Mesendoderm (in vitro differentiated cells): ENCODE measurements at regions not wholly inside any gene's neighbourhood (a gene's known extent, or its start where the extent isn't known, plus 50 kb on each side); places are given as distances from the start of the nearest gene placed in this dataset.
"Not testable (repeated sequence)": the region's sequence is repeated elsewhere in the genome, so short reads cannot be mapped to it uniquely, and the experiment has no call there.

Experiments used
- DNase-seq: peaks from one replicate; pipeline ENCODE4 v3.0.0; 2013
- H2AK5ac ChIP-seq: 2 replicates; pipeline ENCODE4 v1.6.1; 2013; ENCODE audit warnings: low read length, inconsistent platforms
- H2BK120ac ChIP-seq: 2 replicates; pipeline ENCODE4 v1.6.1; 2013; ENCODE audit warnings: low read depth, mild to moderate bottlenecking, low read length, moderate library complexity, mixed read lengths
- H2BK15ac ChIP-seq: replicated peaks from 2 replicates; pipeline ENCODE4 v1.6.1; 2013; ENCODE audit warnings: low read depth, mild to moderate bottlenecking, moderate library complexity
- H2BK5ac ChIP-seq: 2 replicates; pipeline ENCODE4 v1.6.1; 2013; ENCODE audit warnings: low read length, inconsistent platforms
- H3K18ac ChIP-seq: 2 replicates; pipeline ENCODE4 v1.6.1; 2013; ENCODE audit warnings: mild to moderate bottlenecking, low read length, mixed read lengths
- H3K23ac ChIP-seq: one replicate; pipeline ENCODE4 v1.6.1; 2013; ENCODE audit warnings: low read length
- H3K27ac ChIP-seq: 2 replicates; pipeline ENCODE4 v1.5.1; 2013; ENCODE audit warnings: low read depth, mild to moderate bottlenecking, inconsistent platforms, low read length, moderate library complexity
- H3K27me3 ChIP-seq: 2 replicates; pipeline ENCODE4 v1.6.1; 2013; ENCODE audit warnings: low read length, control low read depth, mild to moderate bottlenecking, inconsistent platforms; ENCODE audit not compliant: insufficient read depth, poor library complexity
- H3K36me3 ChIP-seq: 2 replicates; pipeline ENCODE4 v1.6.1; 2013; ENCODE audit warnings: low read length, inconsistent platforms; ENCODE audit not compliant: control insufficient read depth, insufficient read depth
- H3K4ac ChIP-seq: one replicate; pipeline ENCODE4 v1.6.1; 2013; ENCODE audit warnings: low read depth, mild to moderate bottlenecking, low read length, moderate library complexity
- H3K4me1 ChIP-seq: 2 replicates; pipeline ENCODE4 v1.6.1; 2013; ENCODE audit warnings: low read depth, low read length, inconsistent platforms; ENCODE audit not compliant: control insufficient read depth
- H3K4me2 ChIP-seq: 2 replicates; pipeline ENCODE4 v1.6.1; 2013; ENCODE audit warnings: low read length
- H3K4me3 ChIP-seq: 2 replicates; pipeline ENCODE4 v1.5.1; 2013; ENCODE audit warnings: mild to moderate bottlenecking, low read length
- H3K56ac ChIP-seq: one replicate; pipeline ENCODE4 v1.6.1; 2013; ENCODE audit warnings: low read length
- H3K79me1 ChIP-seq: 2 replicates; pipeline ENCODE4 v1.6.1; 2013; ENCODE audit warnings: low read length, inconsistent platforms
- H3K79me2 ChIP-seq: 2 replicates; pipeline ENCODE4 v1.6.1; 2013; ENCODE audit warnings: mild to moderate bottlenecking, low read length; ENCODE audit not compliant: control insufficient read depth, insufficient read depth
- H3K9ac ChIP-seq: 2 replicates; pipeline ENCODE4 v1.6.1; 2013; ENCODE audit warnings: low read length, inconsistent platforms
- H4K5ac ChIP-seq: one replicate; pipeline ENCODE4 v1.6.1; 2013; ENCODE audit warnings: low read length
- H4K8ac ChIP-seq: one replicate; pipeline ENCODE4 v1.6.1; 2013; ENCODE audit warnings: low read depth, mild to moderate bottlenecking, control low read depth, low read length, moderate library complexity
- WGBS: extraction: QIAGEN DNeasy Blood & Tissue Kit; methylation state at CpG from one replicate; pipeline ENCODE4 v1.1.7; 2013; ENCODE audit warnings: low lambda C conversion rate, missing lambda C conversion rate; ENCODE audit not compliant: insufficient coverage; ENCODE audit errors: extremely low coverage; 5-methylcytosine and 5-hydroxymethylcytosine counted together

DNA sequence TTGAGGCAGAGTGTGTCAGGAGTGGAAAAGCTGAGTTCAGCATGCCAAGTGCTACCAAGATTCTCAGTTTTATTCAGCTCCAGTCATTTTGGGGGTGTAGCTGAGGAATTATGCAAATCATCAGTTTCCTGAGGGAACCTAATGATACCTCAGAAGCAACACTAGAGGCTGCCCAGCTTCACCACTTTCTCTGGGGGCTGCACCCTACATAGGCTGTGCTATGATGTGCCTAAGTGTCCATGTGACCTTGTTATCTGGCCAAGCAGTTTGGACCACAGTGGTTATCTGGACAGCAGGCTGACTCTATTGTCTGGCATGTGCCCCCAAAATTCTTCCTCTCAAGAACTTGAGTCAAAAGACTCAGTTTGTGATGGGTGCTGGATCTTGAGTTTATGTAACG, 374.6 kb upstream of the SYNCRIP start:
- Histone ChIP-seq H3K23ac (no peak overlapping the region), H3K36me3 (no peaks in the 10 kb centered on the region), H3K27me3 (no peaks in the 10 kb centered on the region), H3K4me3 (no peak overlapping the region), H3K4ac (no peak overlapping the region), H3K18ac (no peak overlapping the region), H2BK15ac (no peak overlapping the region), H3K4me1 (peaks cover 3% of the 10 kb centered on the region), H4K8ac (no peak overlapping the region), H2AK5ac (no peak overlapping the region), H3K9ac (no peak overlapping the region), H3K79me1 (no peaks in the 10 kb centered on the region), H3K4me2 (no peak overlapping the region), H3K56ac (no peak overlapping the region), H2BK5ac (no peak overlapping the region), H2BK120ac (no peak overlapping the region), H3K27ac (no peak overlapping the region), H3K79me2 (no peaks in the 10 kb centered on the region), H4K5ac (no peak overlapping the region)
- no peak for DNase-seq
- WGBS, result no CpG with 5 or more reads among the region's 1 CpG

DNA sequence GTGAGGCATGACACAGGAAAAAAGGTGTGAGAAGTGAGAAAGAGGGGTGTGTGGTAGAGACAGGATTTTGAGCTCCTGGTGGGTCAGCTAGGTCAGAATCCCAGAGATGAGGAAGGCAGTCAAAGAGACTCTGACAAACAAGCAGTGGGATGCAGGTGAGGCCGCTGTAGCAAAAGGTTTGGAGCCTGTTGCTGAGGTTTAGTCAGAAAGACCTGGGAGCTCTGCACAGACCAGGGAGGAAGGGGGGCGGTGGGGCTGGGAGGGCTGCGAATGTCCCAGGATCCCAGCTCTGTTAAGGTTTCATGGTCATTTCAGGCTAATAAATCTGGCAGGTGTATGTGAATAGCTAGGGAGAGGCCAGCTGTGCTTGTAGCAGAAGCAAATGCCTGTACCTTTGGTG, 373.9 kb upstream of the SYNCRIP start:
- H3K4me1 ChIP-seq, result peaks cover 3% of the 10 kb centered on the region
- H2BK120ac ChIP-seq, result no peak overlapping the region
- no peak overlapping the region for H2AK5ac ChIP-seq
- no peak overlapping the region for H2BK5ac ChIP-seq
- no peaks in the 10 kb centered on the region for H3K79me1 ChIP-seq
- H3K27me3 ChIP-seq, result no peaks in the 10 kb centered on the region
- H3K56ac ChIP-seq, result peak overlapping the region; percentile 15
- no peak overlapping the region for H3K9ac ChIP-seq
- DNase-seq, result peak; percentile 32
- no peak overlapping the region for H3K23ac ChIP-seq
- no peak overlapping the region for H3K4me3 ChIP-seq
- H3K18ac ChIP-seq, result no peak overlapping the region
- H3K27ac ChIP-seq, result no peak overlapping the region
- no peak overlapping the region for H4K8ac ChIP-seq
- no peaks in the 10 kb centered on the region for H3K36me3 ChIP-seq
- H3K4me2 ChIP-seq, result no peak overlapping the region
- no peak overlapping the region for H2BK15ac ChIP-seq
- no peak overlapping the region for H4K5ac ChIP-seq
- H3K4ac ChIP-seq, result no peak overlapping the region
- H3K79me2 ChIP-seq, result no peaks in the 10 kb centered on the region
- no CpG with 5 or more reads among the region's 3 CpGs for WGBS

DNA sequence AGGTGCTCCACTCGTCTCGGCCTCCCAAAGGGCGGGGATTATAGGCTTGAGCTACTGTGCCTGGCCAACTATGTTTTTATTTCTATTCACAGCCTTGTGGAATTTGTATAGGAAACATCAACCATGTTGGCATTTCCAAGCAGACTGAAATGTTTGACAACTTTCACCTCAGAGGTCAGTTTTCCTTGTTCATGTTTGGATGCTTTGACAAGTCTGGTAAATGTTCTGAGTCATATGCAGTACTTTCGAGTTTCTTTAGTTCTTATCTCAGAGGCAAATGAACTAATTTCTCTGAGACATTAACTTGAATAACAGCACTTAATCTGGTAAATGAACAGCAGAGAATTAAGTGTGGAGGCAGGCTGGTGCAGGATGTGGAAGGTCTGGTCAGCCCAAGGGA, 373.4 kb upstream of the SYNCRIP start:
- H3K23ac ChIP-seq, result no peak overlapping the region
- H3K27ac ChIP-seq, result no peak overlapping the region
- no peaks in the 10 kb centered on the region for H3K36me3 ChIP-seq
- no peak overlapping the region for H2BK5ac ChIP-seq
- no peak overlapping the region for H2BK15ac ChIP-seq
- H2AK5ac ChIP-seq, result no peak overlapping the region
- H3K4me2 ChIP-seq, result no peak overlapping the region
- H3K18ac ChIP-seq, result no peak overlapping the region
- no peak overlapping the region for H4K8ac ChIP-seq
- peak overlapping the region; percentile 36 for H3K4ac ChIP-seq
- H2BK120ac ChIP-seq, result no peak overlapping the region
- no peak for DNase-seq
- H4K5ac ChIP-seq, result no peak overlapping the region
- no CpG with 5 or more reads among the region's 4 CpGs for WGBS
- H3K9ac ChIP-seq, result no peak overlapping the region
- H3K79me1 ChIP-seq, result no peaks in the 10 kb centered on the region
- no peak overlapping the region for H3K4me3 ChIP-seq
- H3K4me1 ChIP-seq, result peaks cover 3% of the 10 kb centered on the region
- H3K79me2 ChIP-seq, result no peaks in the 10 kb centered on the region
- no peaks in the 10 kb centered on the region for H3K27me3 ChIP-seq
- H3K56ac ChIP-seq, result peak overlapping the region; percentile 15

DNA sequence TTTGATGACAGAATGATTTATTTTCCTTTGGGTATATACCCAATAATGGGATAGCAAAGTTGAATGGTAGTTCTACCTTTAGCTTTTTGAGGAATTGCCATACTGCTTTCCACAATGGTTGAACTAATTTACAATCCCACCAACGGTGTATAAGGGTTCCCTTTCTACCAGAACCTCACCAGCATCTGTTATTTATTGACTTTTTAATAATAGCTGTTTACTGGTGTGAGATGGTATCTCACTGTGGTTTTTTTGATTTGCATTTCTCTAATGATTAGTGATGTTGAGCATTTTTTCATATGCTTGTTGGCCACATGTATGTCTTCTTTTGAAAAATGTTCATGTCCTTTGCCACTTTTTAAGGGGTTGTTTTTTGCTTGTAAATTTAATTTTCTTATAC, 370.3 kb upstream of the SYNCRIP start:
- DNase-seq, H3K27ac ChIP-seq, H3K4me3 ChIP-seq, H4K5ac ChIP-seq, H3K79me2 ChIP-seq, H3K4me2 ChIP-seq, H3K9ac ChIP-seq, H3K4ac ChIP-seq, H3K23ac ChIP-seq, H3K56ac ChIP-seq, H3K18ac ChIP-seq, H3K36me3 ChIP-seq, H3K4me1 ChIP-seq, H3K27me3 ChIP-seq, H4K8ac ChIP-seq, H2AK5ac ChIP-seq, H2BK120ac ChIP-seq, H2BK15ac ChIP-seq, H2BK5ac ChIP-seq, H3K79me1 ChIP-seq: not testable (repeated sequence)
- WGBS, result no CpG with 5 or more reads among the region's 1 CpG

DNA sequence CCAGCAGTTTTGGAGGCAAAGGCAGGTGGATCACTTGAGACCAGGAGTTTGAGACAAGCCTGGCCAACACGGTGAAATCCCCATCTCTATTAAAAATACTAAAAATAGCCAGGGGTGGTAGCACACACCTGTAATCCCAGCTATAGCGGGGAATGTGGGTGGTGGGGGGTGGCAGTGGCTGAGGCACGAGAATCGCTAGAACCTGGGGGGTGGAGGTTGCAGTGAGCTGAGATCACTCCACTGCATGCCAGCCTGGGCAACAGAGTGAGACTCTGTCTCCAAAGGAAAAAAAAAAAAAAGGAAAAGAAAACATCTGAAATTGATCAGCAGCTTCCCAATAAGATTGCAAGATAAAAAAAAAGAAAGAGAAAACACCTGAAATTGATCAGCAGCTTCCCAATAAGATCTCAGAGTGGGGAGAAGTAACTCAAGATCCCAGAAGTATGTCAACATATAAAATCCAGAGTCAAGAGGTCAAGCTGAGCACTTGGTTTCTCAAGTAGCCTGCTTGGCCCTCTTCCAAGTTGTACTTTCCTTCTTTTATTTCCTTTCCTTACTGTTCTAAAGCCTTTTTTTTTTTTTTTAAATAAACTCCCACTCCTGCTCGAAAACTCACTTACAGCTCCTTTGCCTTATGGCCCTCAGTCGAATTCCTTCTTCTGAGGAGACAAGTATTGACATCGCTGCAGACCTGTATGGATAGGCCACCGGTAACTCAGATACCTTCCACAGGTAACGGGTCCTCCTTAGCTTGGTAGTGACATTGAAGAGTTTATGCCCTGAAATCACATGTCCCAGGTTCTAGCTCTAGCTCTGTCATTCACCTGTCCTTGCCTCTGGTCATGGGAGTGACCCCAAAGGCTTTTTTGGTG, 368.5 kb upstream of the SYNCRIP start:
- Histone ChIP-seq H4K5ac (no peak overlapping the region), H3K79me1 (no peaks in the 10 kb centered on the region), H3K4me3 (no peak overlapping the region), H3K18ac (no peak overlapping the region), H3K4ac (no peak overlapping the region), H3K27me3 (no peaks in the 10 kb centered on the region), H3K56ac (no peak overlapping the region), H3K36me3 (no peaks in the 10 kb centered on the region), H2BK15ac (no peak overlapping the region), H3K23ac (no peak overlapping the region), H3K27ac (no peak overlapping the region), H2AK5ac (no peak overlapping the region), H2BK5ac (no peak overlapping the region), H3K9ac (no peak overlapping the region), H2BK120ac (no peak overlapping the region), H3K4me1 (no peaks in the 10 kb centered on the region), H3K79me2 (no peaks in the 10 kb centered on the region), H3K4me2 (no peak overlapping the region), H4K8ac (no peak overlapping the region)
- DNase-seq, result no peak
- no CpG with 5 or more reads among the region's 9 CpGs for WGBS

DNA sequence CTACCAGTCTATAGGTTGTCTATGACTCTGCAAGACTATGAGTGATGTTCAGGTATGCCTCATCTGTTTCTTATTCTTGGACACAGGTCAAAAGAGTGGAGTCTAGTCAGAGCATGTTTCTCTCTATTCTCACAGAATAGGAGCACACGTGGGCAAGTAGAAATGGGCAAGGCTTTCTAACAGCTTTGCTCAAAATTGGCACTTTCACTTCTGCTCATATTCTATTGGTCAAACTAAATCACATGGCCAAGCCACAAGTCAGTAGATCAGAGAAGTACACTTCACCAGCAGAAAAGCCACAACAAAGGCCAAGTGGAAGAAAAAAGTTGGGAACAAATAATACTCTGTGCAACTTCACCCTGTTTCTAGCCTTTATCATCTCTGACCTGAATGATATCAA, 354.5 kb upstream of the SYNCRIP start:
- Histone ChIP-seq H2BK5ac (no peak overlapping the region), H3K27ac (no peak overlapping the region), H3K18ac (no peak overlapping the region), H3K56ac (no peak overlapping the region), H2AK5ac (no peak overlapping the region), H3K9ac (no peak overlapping the region), H4K8ac (no peak overlapping the region), H4K5ac (no peak overlapping the region), H3K4me3 (no peak overlapping the region), H2BK15ac (no peak overlapping the region), H2BK120ac (no peak overlapping the region), H3K23ac (no peak overlapping the region), H3K27me3 (no peaks in the 10 kb centered on the region), H3K4me2 (no peak overlapping the region), H3K79me1 (no peaks in the 10 kb centered on the region), H3K4me1 (no peaks in the 10 kb centered on the region), H3K36me3 (no peaks in the 10 kb centered on the region), H3K4ac (no peak overlapping the region), H3K79me2 (no peaks in the 10 kb centered on the region)
- no peak for DNase-seq
- WGBS, result no CpG with 5 or more reads among the region's 1 CpG
